ENCODE measurements at regions not wholly inside any gene's neighbourhood (a gene's known extent, or its start where the extent isn't known, plus 50 kb on each side); places are given as distances from the start of the nearest gene placed in this dataset.
"Not testable (repeated sequence)": the region's sequence is repeated elsewhere in the genome, so short reads cannot be mapped to it uniquely, and the experiment has no call there.

DNA sequence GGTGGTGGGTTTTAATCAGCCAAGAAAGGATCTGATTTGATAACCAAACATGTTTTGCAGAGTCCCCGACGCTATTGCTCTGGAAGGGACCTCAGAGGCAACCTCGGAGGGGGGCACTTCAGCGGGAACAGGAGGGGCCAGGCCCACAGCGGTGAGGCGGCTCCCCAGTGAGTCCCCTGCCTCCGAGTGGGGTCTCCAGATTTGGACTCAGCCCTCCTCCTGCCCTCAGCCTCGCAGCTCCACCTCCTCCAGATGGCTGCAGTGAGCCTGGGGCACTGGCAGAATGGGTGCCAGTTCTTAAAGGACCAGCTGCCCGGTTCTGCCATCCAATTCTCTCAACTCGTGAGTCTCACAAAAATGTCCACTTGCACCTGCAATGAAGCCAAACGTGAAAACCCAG, 61.0 kb upstream of the NANOS1 start:
- DNase-seq, result no peak

DNA sequence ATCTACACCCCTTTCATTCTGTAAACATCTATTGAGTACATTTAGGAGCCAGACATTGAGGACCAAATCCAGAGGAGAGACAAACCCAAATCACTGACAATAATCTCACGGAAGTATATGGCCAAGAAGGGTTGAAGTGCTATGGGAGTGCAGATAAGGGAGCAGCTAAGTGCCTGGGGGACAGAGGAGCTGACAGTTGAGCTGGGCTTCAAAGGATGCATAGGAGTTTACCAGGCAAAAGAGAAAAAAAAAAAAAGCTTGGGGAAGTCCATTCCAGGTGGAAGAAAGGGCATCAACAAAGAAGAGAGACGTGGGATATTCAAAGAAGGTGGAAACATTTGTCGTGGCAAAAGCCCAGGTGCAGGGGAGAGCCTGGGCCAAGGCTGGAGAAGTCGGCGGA, 60.5 kb upstream of the NANOS1 start:
- DNase-seq, result no peak

DNA sequence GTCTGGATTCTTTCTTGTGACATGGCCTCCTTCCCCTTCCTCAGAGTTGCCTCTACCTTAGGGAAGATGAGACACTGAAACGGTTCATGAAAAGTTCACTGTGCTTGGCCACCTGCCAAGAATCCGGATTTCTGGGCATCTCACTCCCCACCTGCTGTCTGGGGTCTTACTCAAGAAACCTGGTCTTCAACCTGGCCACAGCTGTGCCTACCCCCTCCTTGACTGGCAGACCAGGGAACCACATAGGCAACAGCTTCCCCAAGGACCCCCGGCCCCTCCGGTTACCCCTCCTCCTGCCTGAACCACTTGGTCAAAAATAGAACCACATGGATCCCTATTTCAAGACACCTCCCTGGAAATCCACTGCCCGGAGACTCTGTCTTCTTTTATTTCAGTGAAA, 58.7 kb upstream of the NANOS1 start:
- DNase-seq, result no peak

DNA sequence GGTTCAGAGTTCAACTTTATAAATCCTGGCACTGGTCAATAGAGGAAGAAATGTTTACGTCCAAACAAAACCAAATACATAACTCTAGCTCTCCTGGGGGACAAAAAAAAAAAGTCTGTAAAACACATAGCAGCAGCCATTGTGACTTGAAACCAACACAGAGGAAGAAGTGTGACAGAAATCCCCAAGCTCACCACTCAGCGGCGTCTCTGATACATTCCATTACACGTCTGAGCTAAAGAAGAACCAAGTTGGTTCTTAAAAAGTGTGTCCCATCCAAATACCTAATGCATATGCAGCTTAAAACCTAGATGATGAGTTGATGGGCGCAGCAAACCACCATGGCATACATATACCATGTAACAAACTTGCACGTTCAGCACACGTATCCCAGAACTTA, 58.3 kb upstream of the NANOS1 start:
- no peak for DNase-seq

DNA sequence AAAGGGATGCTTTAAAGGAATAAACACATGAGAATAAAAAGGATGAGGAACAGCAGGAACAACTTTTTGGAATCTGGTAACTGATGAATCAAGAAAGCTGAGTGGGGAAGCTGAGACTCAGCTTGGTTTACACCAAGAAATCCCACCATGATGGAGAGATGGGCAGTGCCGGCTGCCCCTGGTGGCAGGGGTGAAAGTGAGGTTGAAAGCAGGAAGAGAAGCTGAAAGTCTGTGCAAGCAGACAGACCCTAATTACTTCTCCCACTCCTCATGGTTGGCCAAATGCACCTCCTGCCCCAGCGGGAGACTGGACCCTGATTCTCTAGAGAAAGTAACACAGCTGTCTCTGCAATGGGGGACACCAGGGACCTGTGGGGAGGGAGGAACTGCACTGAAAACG, 57.6 kb upstream of the NANOS1 start:
- DNase-seq, result no peak

DNA sequence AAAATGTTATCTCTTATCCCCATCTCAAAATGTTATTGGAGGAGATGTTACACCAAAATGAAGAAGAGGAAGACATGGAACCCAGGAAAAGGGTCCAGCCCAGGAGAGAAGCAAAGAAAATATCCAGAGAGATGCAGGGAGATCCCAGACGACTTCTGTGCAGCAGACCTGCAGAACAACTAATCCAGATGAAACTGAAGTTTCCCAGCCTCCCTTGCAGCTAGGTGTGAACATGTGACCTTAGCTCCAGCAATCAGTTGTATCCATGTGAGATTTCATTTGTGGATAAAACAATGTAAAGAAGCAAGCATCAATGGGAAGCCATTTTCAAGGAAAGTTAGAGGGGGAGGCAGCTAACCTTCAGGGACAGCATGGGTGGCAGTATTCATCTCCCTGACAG, 55.8 kb upstream of the NANOS1 start:
- DNase-seq, result no peak

DNA sequence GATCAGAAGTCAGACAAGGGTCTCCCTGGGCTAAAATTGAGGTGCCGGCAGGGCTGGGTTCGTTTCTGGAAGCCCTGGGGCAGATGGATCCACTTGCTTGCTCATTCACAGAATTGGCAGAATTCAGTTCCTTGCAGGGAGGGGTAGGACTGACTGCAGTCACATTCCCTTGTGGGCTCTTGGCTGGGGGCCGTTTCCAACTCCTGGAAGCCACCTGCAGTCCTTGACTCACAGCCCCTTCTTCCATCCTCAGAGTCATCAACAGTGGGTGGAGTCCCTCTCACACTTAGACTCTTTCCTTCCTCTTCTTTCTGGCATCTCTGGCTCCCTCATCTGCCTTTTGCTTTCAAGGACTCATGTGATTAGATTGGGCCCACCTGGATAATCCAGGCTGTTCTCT, 54.6 kb upstream of the NANOS1 start:
- DNase-seq, result no peak

DNA sequence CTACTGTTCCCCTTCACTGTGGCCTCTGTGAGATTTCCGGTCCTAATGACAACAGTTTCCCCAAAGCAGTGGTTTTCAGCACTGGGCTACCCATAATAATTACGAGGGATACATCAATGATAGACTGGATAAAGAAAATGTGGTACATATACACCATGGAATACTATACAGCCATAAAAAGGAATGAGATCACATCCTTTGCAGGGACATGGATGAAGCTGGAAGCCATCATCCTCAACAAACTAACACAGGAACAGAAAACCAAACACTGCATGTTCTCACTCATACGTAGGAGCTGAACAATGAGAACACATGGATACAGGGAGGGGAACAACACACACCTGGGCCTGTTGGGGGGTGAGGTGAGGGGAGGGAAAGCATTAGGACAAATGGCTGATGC, 53.3 kb upstream of the NANOS1 start:
- DNase-seq, result not testable (repeated sequence)

DNA sequence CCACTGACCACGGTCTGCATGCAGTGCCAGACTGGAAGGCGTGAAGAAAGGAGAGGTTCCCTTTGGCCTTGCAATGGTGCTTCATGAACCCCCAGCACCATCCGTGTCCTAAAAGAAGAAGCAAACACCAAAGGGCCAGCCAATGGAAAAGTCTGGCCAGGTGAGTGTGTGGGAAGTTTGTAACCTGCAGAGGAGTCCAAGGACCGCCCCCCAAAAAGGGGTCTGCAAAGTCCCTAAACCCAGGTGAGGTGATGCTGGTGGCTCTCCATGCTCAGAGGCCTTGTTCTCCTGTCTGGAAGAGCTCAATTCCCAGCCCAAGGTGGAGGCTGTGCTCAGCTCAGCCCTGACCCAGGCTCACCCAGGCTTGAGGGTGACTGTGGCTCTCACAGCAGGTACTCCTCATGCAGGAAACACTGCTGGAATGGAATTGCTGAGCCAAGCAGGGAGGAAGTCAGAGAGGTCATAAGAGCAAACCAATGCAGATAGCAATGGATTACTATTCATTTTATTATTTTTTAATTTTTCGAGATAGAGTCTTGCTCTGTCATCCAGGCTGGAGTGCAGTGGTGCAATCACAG, 52.4 kb upstream of the NANOS1 start:
- no peak for DNase-seq

DNA sequence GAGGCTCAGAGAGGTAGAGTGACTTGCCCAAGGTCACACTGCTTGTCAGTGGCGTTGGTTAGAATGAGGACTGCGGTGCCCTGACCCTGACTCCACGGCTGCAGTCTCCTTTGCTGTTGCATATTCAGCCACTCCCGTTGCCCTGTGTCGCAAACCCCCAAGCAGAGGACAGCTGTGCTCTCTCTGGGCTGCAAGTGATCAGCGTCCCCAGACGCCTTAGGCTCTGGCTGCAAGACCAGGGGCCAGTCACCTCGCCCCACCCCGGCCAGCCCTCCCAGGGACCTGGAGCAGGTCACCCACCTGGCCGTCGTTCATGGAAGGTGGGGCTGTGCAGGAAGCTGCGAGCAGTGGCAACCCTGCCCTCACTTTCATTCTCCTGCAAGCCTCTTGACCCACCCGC, 51.7 kb upstream of the NANOS1 start:
- no peak for DNase-seq

DNA sequence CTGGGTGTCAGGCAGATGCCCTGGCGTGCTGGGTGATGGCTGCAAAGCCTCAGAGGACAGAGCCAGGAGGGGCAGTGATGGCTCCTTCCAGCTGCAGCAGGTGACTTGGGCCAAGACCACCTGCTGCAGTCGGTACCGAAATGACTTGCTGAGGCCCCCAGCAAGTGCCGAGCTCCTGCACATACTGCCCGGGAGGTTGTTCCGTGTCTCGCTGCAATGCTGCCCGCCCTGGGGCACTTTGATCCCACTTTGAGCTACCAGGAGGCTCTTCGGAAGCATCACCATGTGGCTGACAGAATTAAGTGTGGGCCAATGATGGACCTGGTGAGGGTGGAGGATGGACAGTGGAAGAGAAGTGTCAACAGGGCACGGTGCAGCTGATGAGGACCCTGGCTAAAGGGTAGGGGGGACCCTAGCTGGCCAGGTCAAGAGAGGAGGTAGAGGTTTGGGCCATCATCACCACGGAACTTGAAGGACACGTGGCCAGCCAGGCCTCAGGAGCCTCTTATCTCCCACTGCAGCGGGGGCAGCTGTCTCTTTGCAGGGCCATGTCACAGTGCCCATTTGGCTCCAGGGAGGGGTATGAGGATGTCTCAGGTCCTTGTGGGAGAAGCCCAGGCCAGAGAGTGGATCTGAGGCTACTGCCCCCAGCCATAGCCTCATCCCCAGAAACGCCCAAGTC, 51.1 kb upstream of the NANOS1 start:
- DNase-seq, result no peak

DNA sequence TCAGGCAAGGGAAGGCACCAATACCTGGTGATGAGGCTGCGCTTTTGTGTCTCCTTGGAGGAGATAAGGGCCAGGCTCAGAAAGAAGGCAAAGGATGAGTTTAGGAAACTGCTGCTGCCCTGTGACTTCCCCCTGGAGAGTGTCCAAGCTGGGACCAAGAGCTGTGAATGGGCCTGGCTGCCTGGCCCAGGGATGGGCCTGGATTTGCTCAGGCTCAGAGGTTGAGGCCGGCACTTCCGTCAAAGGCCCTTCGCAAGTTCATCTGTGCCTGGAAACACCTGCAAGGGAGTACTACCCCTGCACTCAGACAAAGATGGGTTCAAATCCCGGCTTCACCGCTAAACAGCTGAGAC, 50.5 kb upstream of the NANOS1 start:
- DNase-seq, result no peak

DNA sequence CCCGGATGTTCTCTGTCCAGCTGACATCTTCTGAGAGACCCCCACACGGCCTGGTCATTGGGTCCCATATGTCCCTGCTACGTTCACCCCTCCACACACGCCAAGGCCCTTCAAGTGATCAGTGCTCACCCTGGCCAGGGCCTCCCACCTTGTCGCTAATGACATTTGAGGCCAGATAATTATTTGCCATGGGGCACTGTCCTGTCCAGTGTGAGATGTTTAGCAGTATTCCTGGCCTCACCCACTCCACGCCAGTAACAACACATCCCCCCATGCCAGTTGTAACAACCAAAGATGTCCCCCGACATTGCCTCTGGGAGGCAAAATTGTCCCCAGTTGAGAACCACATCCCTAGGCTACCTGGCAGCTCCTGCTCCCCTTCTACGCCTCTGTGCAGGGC, 49.9 kb upstream of the NANOS1 start:
- no peak for DNase-seq

Data from NCI-H1092 treated with DMSO at 0.1 percent for 48 hours (cell line).